ENCODE measurements at regions not wholly inside any gene's neighbourhood (a gene's known extent, or its start where the extent isn't known, plus 50 kb on each side); places are given as distances from the start of the nearest gene placed in this dataset.

GRCh38 chr12:90100579-90100978 lies 391.9 kb upstream of the ATP2B1 start:
- no peak for TF ChIP-seq POLR2A (IDR thresholded peaks at IDR 0.05)
- TF ChIP-seq CTCF (IDR thresholded peaks at IDR 0.05), result no peak

Data from gastroesophageal sphincter (tissue), 3 donors.